ENCODE measurements at regions not wholly inside any gene's neighbourhood (a gene's known extent, or its start where the extent isn't known, plus 50 kb on each side); places are given as distances from the start of the nearest gene placed in this dataset.
A peak's percentile ranks its signal among the peaks of the same experiment; 100 is the strongest.

GRCh38 chr2:236871500-236872001, 214.1 kb upstream of the COPS8 start:
- peak; percentile 99 for DNase-seq (ENCODE audit: low spot score)

- no peak for DNase-seq (ENCODE audit: low spot score)
Observed at GRCh38 chr2:236872015-236872414, 213.7 kb upstream of the COPS8 start.

GRCh38 chr2:236872981-236873380, 212.7 kb upstream of the COPS8 start:
- no peak for DNase-seq (ENCODE audit: low spot score)

GRCh38 chr2:236873636-236874035, 212.1 kb upstream of the COPS8 start:
- DNase-seq (ENCODE audit: low spot score): no peak

- DNase-seq (ENCODE audit: low spot score): no peak
Observed at GRCh38 chr2:236874866-236875481, 210.7 kb upstream of the COPS8 start.

- peak; percentile 39 for DNase-seq (ENCODE audit: low spot score)
Observed at GRCh38 chr2:236875906-236876505, 209.7 kb upstream of the COPS8 start.

- DNase-seq (ENCODE audit: low spot score): no peak
Observed at GRCh38 chr2:236876642-236877041, 209.0 kb upstream of the COPS8 start.

GRCh38 chr2:236877972-236878371, 207.7 kb upstream of the COPS8 start:
- no peak for DNase-seq (ENCODE audit: low spot score)

GRCh38 chr2:236879416-236879963, 206.2 kb upstream of the COPS8 start:
- no peak for DNase-seq (ENCODE audit: low spot score)

GRCh38 chr2:236882074-236882473, 203.6 kb upstream of the COPS8 start:
- DNase-seq (ENCODE audit: low spot score): no peak

GRCh38 chr2:236882930-236883329, 202.8 kb upstream of the COPS8 start:
- DNase-seq (ENCODE audit: low spot score): no peak

- DNase-seq (ENCODE audit: low spot score): no peak
Observed at GRCh38 chr2:236883819-236884218, 201.9 kb upstream of the COPS8 start.

GRCh38 chr2:236884569-236885175, 201.0 kb upstream of the COPS8 start:
- no peak for DNase-seq (ENCODE audit: low spot score)

GRCh38 chr2:236886456-236886855, 199.2 kb upstream of the COPS8 start:
- DNase-seq (ENCODE audit: low spot score): no peak

- DNase-seq (ENCODE audit: low spot score): no peak
Observed at GRCh38 chr2:236887531-236887930, 198.2 kb upstream of the COPS8 start.

- DNase-seq (ENCODE audit: low spot score): no peak
Observed at GRCh38 chr2:236887953-236888793, 197.5 kb upstream of the COPS8 start.

- DNase-seq (ENCODE audit: low spot score): no peak
Observed at GRCh38 chr2:236888794-236889780, 196.6 kb upstream of the COPS8 start.

- no peak for DNase-seq (ENCODE audit: low spot score)
Observed at GRCh38 chr2:236889791-236890704, 195.6 kb upstream of the COPS8 start.

- no peak for DNase-seq (ENCODE audit: low spot score)
Observed at GRCh38 chr2:236892721-236893120, 193.0 kb upstream of the COPS8 start.

- DNase-seq (ENCODE audit: low spot score): no peak
Observed at GRCh38 chr2:236894791-236895190, 190.9 kb upstream of the COPS8 start.
